ENCODE measurements at regions not wholly inside any gene's neighbourhood (a gene's known extent, or its start where the extent isn't known, plus 50 kb on each side); places are given as distances from the start of the nearest gene placed in this dataset.

DNA sequence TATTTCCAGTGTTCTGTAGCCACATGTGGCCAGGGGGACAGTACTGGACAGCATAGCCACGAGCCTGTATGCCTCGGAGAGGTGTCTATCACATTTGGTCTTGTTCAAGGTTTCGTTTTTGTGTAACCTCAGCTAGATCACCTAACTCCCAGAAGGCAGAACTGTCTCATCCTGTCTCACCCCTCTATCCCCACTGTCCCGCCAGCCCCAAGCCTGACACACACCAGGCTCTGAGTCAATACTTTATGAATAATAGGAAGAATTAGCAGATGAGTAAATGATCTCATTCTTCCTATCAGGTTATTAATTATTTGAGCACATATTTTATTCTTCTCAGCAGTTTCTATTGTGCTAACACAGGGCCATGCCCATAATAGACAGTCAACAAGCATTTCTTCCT is 132.2 kb downstream of the NUFIP1 start:
- Histone ChIP-seq H3K4me2 (no peak overlapping the region), H3K27me3 (no peaks in the 10 kb centered on the region), H3K27ac (no peak overlapping the region), H3K79me2 (no peaks in the 10 kb centered on the region), H3K4me1 (ENCODE audit: insufficient read depth) (peaks cover 22% of the 10 kb centered on the region), H3K9me2 (replicated peaks; ENCODE audit: insufficient read depth) (no peaks in the 10 kb centered on the region), H4K20me1 (ENCODE audit: insufficient read depth, poor library complexity, severe bottlenecking) (no peaks in the 10 kb centered on the region), H3K9me3 (ENCODE audit: low read depth) (no peaks in the 10 kb centered on the region), H2AFZ (no peak overlapping the region), H3K36me3 (replicated peaks; ENCODE audit: insufficient read depth, low read depth) (no peaks in the 10 kb centered on the region), H3K4me3 (no peak overlapping the region)
- 90% methylated on average over 4 of the region's 4 CpGs for WGBS (ENCODE audit: low lambda C conversion rate, missing lambda C conversion rate)
- DNase-seq (ENCODE audit: low spot score): no peak
- TF ChIP-seq EZH2phosphoT487 (IDR thresholded peaks at IDR 0.05; ENCODE audit: low read depth, severe bottlenecking, unreplicated experiment): no peak
- no peak for TF ChIP-seq EZH2 (IDR thresholded peaks at IDR 0.05; ENCODE audit: borderline replicate concordance)
- TF ChIP-seq, protein P1, sequence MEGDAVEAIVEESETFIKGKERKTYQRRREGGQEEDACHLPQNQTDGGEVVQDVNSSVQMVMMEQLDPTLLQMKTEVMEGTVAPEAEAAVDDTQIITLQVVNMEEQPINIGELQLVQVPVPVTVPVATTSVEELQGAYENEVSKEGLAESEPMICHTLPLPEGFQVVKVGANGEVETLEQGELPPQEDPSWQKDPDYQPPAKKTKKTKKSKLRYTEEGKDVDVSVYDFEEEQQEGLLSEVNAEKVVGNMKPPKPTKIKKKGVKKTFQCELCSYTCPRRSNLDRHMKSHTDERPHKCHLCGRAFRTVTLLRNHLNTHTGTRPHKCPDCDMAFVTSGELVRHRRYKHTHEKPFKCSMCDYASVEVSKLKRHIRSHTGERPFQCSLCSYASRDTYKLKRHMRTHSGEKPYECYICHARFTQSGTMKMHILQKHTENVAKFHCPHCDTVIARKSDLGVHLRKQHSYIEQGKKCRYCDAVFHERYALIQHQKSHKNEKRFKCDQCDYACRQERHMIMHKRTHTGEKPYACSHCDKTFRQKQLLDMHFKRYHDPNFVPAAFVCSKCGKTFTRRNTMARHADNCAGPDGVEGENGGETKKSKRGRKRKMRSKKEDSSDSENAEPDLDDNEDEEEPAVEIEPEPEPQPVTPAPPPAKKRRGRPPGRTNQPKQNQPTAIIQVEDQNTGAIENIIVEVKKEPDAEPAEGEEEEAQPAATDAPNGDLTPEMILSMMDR (IDR thresholded peaks at IDR 0.05; ENCODE audit: poor library complexity): no peak

- H3K36me3 ChIP-seq (replicated peaks; ENCODE audit: insufficient read depth, low read depth): no peaks in the 10 kb centered on the region
- no peak overlapping the region for H3K4me2 ChIP-seq
- H3K4me1 ChIP-seq (ENCODE audit: insufficient read depth): peaks cover 22% of the 10 kb centered on the region
- no peaks in the 10 kb centered on the region for H3K27me3 ChIP-seq
- no peaks in the 10 kb centered on the region for H4K20me1 ChIP-seq (ENCODE audit: insufficient read depth, poor library complexity, severe bottlenecking)
- H3K79me2 ChIP-seq: no peaks in the 10 kb centered on the region
- TF ChIP-seq, protein P1 (IDR thresholded peaks at IDR 0.05; ENCODE audit: poor library complexity): no peak
- TF ChIP-seq EZH2 (IDR thresholded peaks at IDR 0.05; ENCODE audit: borderline replicate concordance) (no peak), EZH2phosphoT487 (IDR thresholded peaks at IDR 0.05; ENCODE audit: low read depth, severe bottlenecking, unreplicated experiment) (no peak)
- no peaks in the 10 kb centered on the region for H3K9me3 ChIP-seq (ENCODE audit: low read depth)
- no peak for DNase-seq (ENCODE audit: low spot score)
- no peak overlapping the region for H3K4me3 ChIP-seq
- no peak overlapping the region for H2AFZ ChIP-seq
- no peaks in the 10 kb centered on the region for H3K9me2 ChIP-seq (replicated peaks; ENCODE audit: insufficient read depth)
- no peak overlapping the region for H3K27ac ChIP-seq
- WGBS (ENCODE audit: low lambda C conversion rate, missing lambda C conversion rate): 91% methylated on average over 4 of the region's 4 CpGs
Measured at GRCh38 chr13:44855860-44856259, 133.4 kb downstream of the NUFIP1 start.

DNA sequence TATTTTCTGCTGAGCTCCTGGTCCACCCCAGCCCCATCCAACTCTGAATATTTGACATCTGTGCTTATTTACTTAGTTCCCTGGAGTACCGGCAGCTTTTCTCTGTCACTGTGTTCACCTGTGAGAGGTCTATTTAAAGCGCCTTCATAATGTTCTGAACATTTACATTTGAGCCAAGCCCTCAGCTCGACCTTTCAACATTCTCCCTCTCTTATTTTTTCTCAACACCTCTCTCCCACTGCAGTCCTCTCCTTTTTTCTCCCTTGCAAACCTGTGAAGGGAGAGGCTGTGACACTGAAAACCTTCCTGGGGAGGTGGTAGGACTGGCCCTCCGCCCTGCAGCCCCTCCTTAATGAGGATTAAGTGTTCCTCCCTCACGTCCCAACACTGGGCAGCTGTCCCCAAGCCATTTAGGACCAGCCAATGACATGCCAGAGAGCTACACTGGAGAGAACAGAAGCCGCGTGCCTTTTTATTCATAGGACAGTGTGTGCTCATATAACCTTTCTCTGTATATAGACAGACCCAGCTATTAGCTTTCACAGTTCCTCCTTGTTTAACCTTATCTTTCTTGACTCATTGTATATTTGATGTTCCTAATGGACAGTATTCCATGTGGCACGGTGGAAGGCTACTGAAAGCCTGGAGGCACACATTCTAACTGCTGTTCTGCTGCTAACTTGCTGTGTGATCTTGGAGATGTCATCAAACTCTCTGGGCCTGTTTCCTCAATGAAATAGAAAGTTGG is 134.8 kb downstream of the NUFIP1 start:
- no peaks in the 10 kb centered on the region for H4K20me1 ChIP-seq (ENCODE audit: insufficient read depth, poor library complexity, severe bottlenecking)
- no peak overlapping the region for H3K4me3 ChIP-seq
- no peaks in the 10 kb centered on the region for H3K27me3 ChIP-seq
- peaks cover 22% of the 10 kb centered on the region for H3K4me1 ChIP-seq (ENCODE audit: insufficient read depth)
- no peaks in the 10 kb centered on the region for H3K9me2 ChIP-seq (replicated peaks; ENCODE audit: insufficient read depth)
- 26% methylated on average over 8 of the region's 8 CpGs for WGBS (ENCODE audit: low lambda C conversion rate, missing lambda C conversion rate)
- TF ChIP-seq EZH2 (IDR thresholded peaks at IDR 0.05; ENCODE audit: borderline replicate concordance) (no peak), EZH2phosphoT487 (IDR thresholded peaks at IDR 0.05; ENCODE audit: low read depth, severe bottlenecking, unreplicated experiment) (no peak)
- TF ChIP-seq, protein P1 (IDR thresholded peaks at IDR 0.05; ENCODE audit: poor library complexity): no peak
- no peaks in the 10 kb centered on the region for H3K9me3 ChIP-seq (ENCODE audit: low read depth)
- peak overlapping the region; percentile 64 for H3K4me2 ChIP-seq
- no peaks in the 10 kb centered on the region for H3K36me3 ChIP-seq (replicated peaks; ENCODE audit: insufficient read depth, low read depth)
- no peaks in the 10 kb centered on the region for H3K79me2 ChIP-seq
- peak; percentile 61 for DNase-seq (ENCODE audit: low spot score)
- no peak overlapping the region for H2AFZ ChIP-seq
- H3K27ac ChIP-seq: peak overlapping the region; percentile 72
